ENCODE measurements at regions not wholly inside any gene's neighbourhood (a gene's known extent, or its start where the extent isn't known, plus 50 kb on each side); places are given as distances from the start of the nearest gene placed in this dataset.
"Not testable (repeated sequence)": the region's sequence is repeated elsewhere in the genome, so short reads cannot be mapped to it uniquely, and the experiment has no call there.

GRCh38 chr2:64738026-64738425 lies 84.3 kb upstream of the SERTAD2 start:
- TF ChIP-seq CTCF (IDR thresholded peaks at IDR 0.05) (no peak), POLR2AphosphoS5 (IDR thresholded peaks at IDR 0.05) (no peak), POLR2A (IDR thresholded peaks at IDR 0.05) (no peak)
- 87 to 100% methylated on average over 1 of the region's 1 CpG for WGBS, 2 donors (ENCODE audit: low coverage in 1 of 2)
- ATAC-seq = no peak

GRCh38 chr2:64742678-64743077 lies 89.0 kb upstream of the SERTAD2 start:
- Histone ChIP-seq H3K27ac (no peak overlapping the region), H3K4me3 (no peak overlapping the region), H3K4me1 (peaks cover 0 to 2% (median 0%) of the 10 kb centered on the region in 3 donors), H3K27me3 (no peaks in the 10 kb centered on the region), H3K36me3 (no peaks in the 10 kb centered on the region), H3K9me3 (no peaks in the 10 kb centered on the region)
- no peak for ATAC-seq
- TF ChIP-seq CTCF (IDR thresholded peaks at IDR 0.05) = no peak
- no peak for TF ChIP-seq POLR2A (IDR thresholded peaks at IDR 0.05)
- TF ChIP-seq EP300 (IDR thresholded peaks at IDR 0.05) = no peak
- no peak for TF ChIP-seq POLR2AphosphoS5 (IDR thresholded peaks at IDR 0.05)
- WGBS, 2 donors (ENCODE audit: low coverage in 1 of 2) = 77 to 94% methylated on average over 1 of the region's 1 CpG

More at GRCh38 chr2:64738026-64738425, 84.3 kb upstream of the SERTAD2 start:
- Histone ChIP-seq H3K27ac (no peak overlapping the region), H3K4me3 (no peak overlapping the region), H3K36me3 (no peaks in the 10 kb centered on the region), H3K4me1 (no peaks in the 10 kb centered on the region), H3K9me3 (no peaks in the 10 kb centered on the region), H3K27me3 (no peaks in the 10 kb centered on the region)

GRCh38 chr2:64743739-64744330 lies 90.1 kb upstream of the SERTAD2 start:
- TF ChIP-seq EP300 (IDR thresholded peaks at IDR 0.05) (no peak), POLR2AphosphoS5 (IDR thresholded peaks at IDR 0.05) (no peak), POLR2A (IDR thresholded peaks at IDR 0.05) (no peak), CTCF (IDR thresholded peaks at IDR 0.05) (no peak)
- H3K4me1 ChIP-seq = peaks cover 0 to 14% (median 0%) of the 10 kb centered on the region in 3 donors

GRCh38 chr2:64745562-64745961 lies 91.8 kb upstream of the SERTAD2 start:
- peaks cover 0 to 25% (median 3%) of the 10 kb centered on the region in 3 donors for H3K4me1 ChIP-seq
- no peak overlapping the region for H3K4me3 ChIP-seq
- H3K36me3 ChIP-seq = no peaks in the 10 kb centered on the region
- H3K9me3 ChIP-seq = no peaks in the 10 kb centered on the region
- ATAC-seq = no peak
- TF ChIP-seq POLR2AphosphoS5 (IDR thresholded peaks at IDR 0.05) (no peak), POLR2A (IDR thresholded peaks at IDR 0.05) (no peak)
- WGBS, 2 donors (ENCODE audit: low coverage in 1 of 2) = 72 to 76% methylated on average over 2 of the region's 2 CpGs
- no peaks in the 10 kb centered on the region for H3K27me3 ChIP-seq
- no peak overlapping the region for H3K27ac ChIP-seq

More at GRCh38 chr2:64743739-64744330, 90.1 kb upstream of the SERTAD2 start:
- Histone ChIP-seq H3K4me3 (no peak overlapping the region), H3K27ac (no peak overlapping the region), H3K9me3 (no peaks in the 10 kb centered on the region), H3K36me3 (no peaks in the 10 kb centered on the region), H3K27me3 (no peaks in the 10 kb centered on the region)
- WGBS, 2 donors (ENCODE audit: low coverage in 1 of 2) = 61 to 80% methylated on average over 2 of the region's 2 CpGs
- ATAC-seq = no peak

- H3K36me3 ChIP-seq, ATAC-seq, H3K4me3 ChIP-seq, H3K27ac ChIP-seq, H3K9me3 ChIP-seq, H3K27me3 ChIP-seq: not testable (repeated sequence)
- H3K4me1 ChIP-seq = peaks cover 0 to 35% (median 3%) of the 10 kb centered on the region in 3 donors
- WGBS, 2 donors (ENCODE audit: low coverage in 1 of 2) = 76 to 92% methylated on average over 2 to 3 of the region's 3 CpGs
Observed at GRCh38 chr2:64747690-64748091, 94.0 kb upstream of the SERTAD2 start.

- Histone ChIP-seq H3K4me3 (no peak overlapping the region), H3K27me3 (no peaks in the 10 kb centered on the region), H3K36me3 (no peaks in the 10 kb centered on the region), H3K4me1 (peaks cover 0 to 39% (median 3%) of the 10 kb centered on the region in 3 donors), H3K27ac (peak overlapping the region in 1 of 4 donors; percentile 92), H3K9me3 (no peaks in the 10 kb centered on the region)
- TF ChIP-seq POLR2AphosphoS5 (IDR thresholded peaks at IDR 0.05) (no peak), EP300 (IDR thresholded peaks at IDR 0.05) (no peak), CTCF (IDR thresholded peaks at IDR 0.05) (no peak), POLR2A (IDR thresholded peaks at IDR 0.05) (no peak)
- no peak for ATAC-seq
- WGBS, 2 donors (ENCODE audit: low coverage in 1 of 2) = 86 to 95% methylated on average over 3 of the region's 3 CpGs
Observed at GRCh38 chr2:64748147-64748546, 94.4 kb upstream of the SERTAD2 start.
